MM.1S (cell line): ENCODE measurements at regions not wholly inside any gene's neighbourhood (a gene's known extent, or its start where the extent isn't known, plus 50 kb on each side); places are given as distances from the start of the nearest gene placed in this dataset.

Experiments used
- CTCF ChIP-seq: fragments of 300-600 bp; sonication (generic); IDR thresholded peaks from 2 replicates; pipeline ENCODE4 v1.5.1; 2016; ENCODE audit warnings: antibody characterized with exemption, low read length, mixed read lengths
- EZH2 ChIP-seq: fragments of 300-600 bp; sonication (generic); optimal IDR thresholded peaks from 2 replicates; pipeline ENCODE3; 2017; ENCODE audit warnings: low read depth, mild to moderate bottlenecking, antibody characterized with exemption, low read length, mixed read lengths
- EZH2phosphoT487 ChIP-seq: fragments of 300-600 bp; sonication (generic); IDR thresholded peaks from 2 replicates; pipeline ENCODE4 v1.6.1; 2018; ENCODE audit warnings: antibody characterized with exemption, low read length

GRCh38 chr17:79323566-79323965 is 248.9 kb downstream of the ENGASE start:
- TF ChIP-seq CTCF: no peak
- no peak for TF ChIP-seq EZH2phosphoT487
- TF ChIP-seq EZH2: no peak
